Activated CD4-positive, alpha-beta T cell treated with anti-CD3 and anti-CD28 coated beads, Interleukin-10, Interleukin-2, amounts not matched to agents 100 ng/mL and 50 ng/mL, durations not matched to agents 16 hours and 8 hours (primary cell): ENCODE measurements at regions not wholly inside any gene's neighbourhood (a gene's known extent, or its start where the extent isn't known, plus 50 kb on each side); places are given as distances from the start of the nearest gene placed in this dataset.
"Not testable (repeated sequence)": the region's sequence is repeated elsewhere in the genome, so short reads cannot be mapped to it uniquely, and the experiment has no call there.

Experiments used
- DNase-seq: peaks from one replicate; pipeline ENCODE4 v3.0.0-alpha.2; 2020

GRCh38 chr4:174183259-174183658 is 100.2 kb downstream of the FBXO8 start:
- DNase-seq: no peak

- DNase-seq: no peak
Measured at GRCh38 chr4:174181827-174182226, 101.6 kb downstream of the FBXO8 start.

- no peak for DNase-seq
Measured at GRCh38 chr4:174177536-174177935, 105.9 kb downstream of the FBXO8 start.

GRCh38 chr4:174175836-174176235 is 107.6 kb downstream of the FBXO8 start:
- DNase-seq: not testable (repeated sequence)

- no peak for DNase-seq
Measured at GRCh38 chr4:174173360-174173759, 110.1 kb downstream of the FBXO8 start.

- DNase-seq: no peak
Measured at GRCh38 chr4:174172274-174172673, 111.2 kb downstream of the FBXO8 start.

- DNase-seq: no peak
Measured at GRCh38 chr4:174170906-174171305, 112.6 kb downstream of the FBXO8 start.

- no peak for DNase-seq
Measured at GRCh38 chr4:174170091-174170490, 113.4 kb downstream of the FBXO8 start.

- no peak for DNase-seq
Measured at GRCh38 chr4:174157106-174157607, 126.3 kb downstream of the FBXO8 start.

- DNase-seq: peak; percentile 30
Measured at GRCh38 chr4:174156239-174156826, 127.1 kb downstream of the FBXO8 start.

GRCh38 chr4:174154215-174154854 is 129.1 kb downstream of the FBXO8 start:
- no peak for DNase-seq

GRCh38 chr4:174152717-174153466 is 130.6 kb downstream of the FBXO8 start:
- no peak for DNase-seq

- no peak for DNase-seq
Measured at GRCh38 chr4:174147863-174148262, 135.6 kb downstream of the FBXO8 start.

GRCh38 chr4:174144106-174144505 is 139.4 kb downstream of the FBXO8 start:
- DNase-seq: no peak

- DNase-seq: no peak
Measured at GRCh38 chr4:174141876-174142275, 141.6 kb downstream of the FBXO8 start.

- no peak for DNase-seq
Measured at GRCh38 chr4:174138616-174139015, 144.9 kb downstream of the FBXO8 start.

- DNase-seq: no peak
Measured at GRCh38 chr4:174137698-174138097, 145.8 kb downstream of the FBXO8 start.

GRCh38 chr4:174135936-174136406 is 147.5 kb downstream of the FBXO8 start:
- no peak for DNase-seq

- no peak for DNase-seq
Measured at GRCh38 chr4:174135530-174135929, 147.9 kb downstream of the FBXO8 start.

- DNase-seq: no peak
Measured at GRCh38 chr4:174134361-174134760, 149.1 kb downstream of the FBXO8 start.

GRCh38 chr4:174133551-174133950 is 149.9 kb downstream of the FBXO8 start:
- no peak for DNase-seq

- no peak for DNase-seq
Measured at GRCh38 chr4:174131901-174132300, 151.6 kb downstream of the FBXO8 start.

GRCh38 chr4:174122705-174123104 is 160.8 kb downstream of the FBXO8 start:
- DNase-seq: no peak
